Adrenal gland (tissue), 9 donors: ENCODE measurements at regions not wholly inside any gene's neighbourhood (a gene's known extent, or its start where the extent isn't known, plus 50 kb on each side); places are given as distances from the start of the nearest gene placed in this dataset.
"Not testable (repeated sequence)": the region's sequence is repeated elsewhere in the genome, so short reads cannot be mapped to it uniquely, and the experiment has no call there.

Source experiments
- DNase-seq, 7 donors: peaks; one replicate each; pipeline ENCODE4 v3.0.0-alpha.2; 2019 to 2020
- H3K27ac ChIP-seq, 5 donors: fragments of 200-600 bp; sonication (generic) in 4 of 5; 1 replicate in 3 of 5; 2 replicates in 2 of 5; pipeline versions ENCODE4 v1.5.1 to v1.8.0; 2016 to 2020; ENCODE audit warnings: mild to moderate bottlenecking in 1 of 5
- H3K27me3 ChIP-seq: fragments of 200-600 bp; 2 replicates; pipeline ENCODE4 v1.8.0; 2021
- H3K36me3 ChIP-seq, 2 donors: fragments of 200-600 bp; replicated peaks in 1 of 2; 1 replicate in 1 of 2; 2 replicates in 1 of 2; pipeline versions ENCODE4 v1.5.1 to v1.8.0; 2018 to 2022
- H3K4me1 ChIP-seq, 2 donors: fragments of 200-600 bp; replicated peaks in 1 of 2; 1 replicate in 1 of 2; 2 replicates in 1 of 2; pipeline versions ENCODE4 v1.5.1 to v1.8.0; 2018 to 2021
- H3K4me3 ChIP-seq, 4 donors: fragments of 200-600 bp; sonication (generic) in 3 of 4; one replicate each; pipeline ENCODE4 v1.5.1; 2016 to 2018
- H3K9me3 ChIP-seq, 3 donors: fragments of 200-600 bp; sonication (generic) in 1 of 3; replicated peaks in 1 of 3; 1 replicate in 2 of 3; 2 replicates in 1 of 3; pipeline versions ENCODE4 v1.5.1 to v1.8.0; 2016 to 2021
- CTCF ChIP-seq, 6 experiments: fragments of 450-650 bp in 4 of 6; fragments of 200-600 bp in 2 of 6; sonication (generic) in 1 of 6; IDR thresholded peaks; 1 replicate in 5 of 6; 2 replicates in 1 of 6; pipeline versions ENCODE4 v1.5.1 to v1.8.0; 2016 to 2021; ENCODE audit warnings: antibody characterized with exemption in 6 of 6, mild to moderate bottlenecking in 2 of 6, moderate library complexity in 1 of 6
- POLR2A ChIP-seq, 2 donors: fragments of 450-650 bp; IDR thresholded peaks; one replicate each; pipeline ENCODE4 v1.6.1; 2017; ENCODE audit warnings: antibody characterized with exemption in 2 of 2, mild to moderate bottlenecking in 2 of 2, moderate library complexity in 1 of 2
- WGBS, 4 donors: extraction: QIAGEN DNeasy Blood & Tissue Kit in 2 of 4; methylation state at CpG; one replicate each; pipeline versions ENCODE4 v1.1.5 to v1.1.7; 2013 to 2017; 5-methylcytosine and 5-hydroxymethylcytosine counted together
- intact Hi-C, 2 donors: fragments of 100-400 bp; cut with DNase I; formaldehyde crosslinking; loops; one replicate each; pipeline versions ENCODE4 v1.14.1 to v1.15.0; 2022 to 2023
- donor health status: healthy with polysubstance abuse.
- donor health status: Bipolar disorder and iron deficiency.
- donor health status: DM: yes; HTN: yes; CAD: no.
- donor health status: DM: no; HTN: no; CAD: no.
- donor health status: DM: no; HTN: no; CAD: no.

- 77 to 88% (median 81%) methylated on average over 4 of the region's 4 CpGs for WGBS, 4 donors
- H3K27me3 ChIP-seq, result no peaks in the 10 kb centered on the region
- no peaks in the 10 kb centered on the region for H3K9me3 ChIP-seq
- intact Hi-C loops, result no loop called here
- TF ChIP-seq CTCF (IDR thresholded peaks at IDR 0.05) (no peak), POLR2A (IDR thresholded peaks at IDR 0.05) (no peak)
- H3K4me3 ChIP-seq, result no peak overlapping the region
- no peak for DNase-seq
- no peak overlapping the region for H3K27ac ChIP-seq
- H3K4me1 ChIP-seq, result no peaks in the 10 kb centered on the region
- H3K36me3 ChIP-seq, result no peaks in the 10 kb centered on the region
Observed at GRCh38 chr3:18085429-18085828, 339.7 kb downstream of the SATB1 start.

GRCh38 chr3:18083273-18083590, 340.8 kb upstream of the TBC1D5 start:
- H3K27me3 ChIP-seq, DNase-seq, H3K4me3 ChIP-seq, H3K4me1 ChIP-seq, H3K9me3 ChIP-seq, H3K27ac ChIP-seq, H3K36me3 ChIP-seq, intact Hi-C loops: not testable (repeated sequence)
- 62 to 79% (median 77%) methylated on average over 1 of the region's 1 CpG for WGBS, 4 donors

- WGBS, 4 donors, result 67 to 87% (median 79%) methylated on average over 3 of the region's 3 CpGs
- Histone ChIP-seq H3K27ac (no peak overlapping the region), H3K4me3 (no peak overlapping the region), H3K9me3 (no peaks in the 10 kb centered on the region), H3K36me3 (no peaks in the 10 kb centered on the region), H3K4me1 (no peaks in the 10 kb centered on the region), H3K27me3 (no peaks in the 10 kb centered on the region)
- intact Hi-C loops, result no loop called here
- no peak for TF ChIP-seq POLR2A (IDR thresholded peaks at IDR 0.05)
- no peak for TF ChIP-seq CTCF (IDR thresholded peaks at IDR 0.05)
- no peak for DNase-seq
Observed at GRCh38 chr3:18082551-18083272, 340.3 kb upstream of the TBC1D5 start.

GRCh38 chr3:18080198-18080689, 337.8 kb upstream of the TBC1D5 start:
- Histone ChIP-seq H3K36me3 (no peaks in the 10 kb centered on the region), H3K4me3 (no peak overlapping the region), H3K27me3 (no peaks in the 10 kb centered on the region), H3K27ac (no peak overlapping the region), H3K9me3 (no peaks in the 10 kb centered on the region), H3K4me1 (no peaks in the 10 kb centered on the region)
- no peak for DNase-seq
- intact Hi-C loops, result no loop called here
- TF ChIP-seq CTCF (IDR thresholded peaks at IDR 0.05), result no peak
- no peak for TF ChIP-seq POLR2A (IDR thresholded peaks at IDR 0.05)

- no peak for DNase-seq
- no peak overlapping the region for H3K4me3 ChIP-seq
- intact Hi-C loops, result no loop called here
- H3K27ac ChIP-seq, result no peak overlapping the region
- TF ChIP-seq POLR2A (IDR thresholded peaks at IDR 0.05) (no peak), CTCF (IDR thresholded peaks at IDR 0.05) (no peak)
- H3K27me3 ChIP-seq, result no peaks in the 10 kb centered on the region
- no peaks in the 10 kb centered on the region for H3K36me3 ChIP-seq
- WGBS, 4 donors, result 42 to 45% (median 44%) methylated on average over 3 of the region's 3 CpGs
- H3K4me1 ChIP-seq, result no peaks in the 10 kb centered on the region
- H3K9me3 ChIP-seq, result no peaks in the 10 kb centered on the region
Observed at GRCh38 chr3:18079739-18080138, 337.3 kb upstream of the TBC1D5 start.
